Transverse colon (tissue), 4 donors: ENCODE measurements at regions not wholly inside any gene's neighbourhood (a gene's known extent, or its start where the extent isn't known, plus 50 kb on each side); places are given as distances from the start of the nearest gene placed in this dataset.

Experiments
- DNase-seq: peaks from one replicate; pipeline ENCODE4 v3.0.0-alpha.2; 2019
- H3K27ac ChIP-seq, 4 donors: fragments of 200-600 bp; sonication (generic); 2 replicates each; pipeline ENCODE4 v1.5.1; 2016 to 2018; ENCODE audit warnings: inconsistent platforms in 4 of 4
- H3K27me3 ChIP-seq: fragments of 200-600 bp; sonication (generic); 2 replicates; pipeline ENCODE4 v1.5.1; 2017; ENCODE audit warnings: inconsistent platforms
- H3K36me3 ChIP-seq, 4 donors: fragments of 200-600 bp; sonication (generic); 2 replicates each; pipeline ENCODE4 v1.5.1; 2017 to 2019; ENCODE audit warnings: inconsistent platforms in 4 of 4
- H3K4me1 ChIP-seq, 4 donors: fragments of 200-600 bp; sonication (generic); 2 replicates each; pipeline ENCODE4 v1.5.1; 2017 to 2020; ENCODE audit warnings: inconsistent platforms in 4 of 4
- H3K4me3 ChIP-seq, 4 donors: fragments of 200-600 bp; sonication (generic); 1 replicate in 1 of 4; 2 replicates in 3 of 4; pipeline versions ENCODE4 v1.5.1 to v1.6.1; 2017 to 2019; ENCODE audit warnings: inconsistent platforms in 4 of 4
- H3K9me3 ChIP-seq, 2 donors: fragments of 200-600 bp; sonication (generic); 2 replicates each; pipeline ENCODE4 v1.5.1; 2017 to 2019; ENCODE audit warnings: inconsistent platforms in 2 of 2
- CTCF ChIP-seq, 5 experiments: fragments of 200-600 bp in 3 of 5; fragments of 450-650 bp in 2 of 5; sonication (generic) in 3 of 5; IDR thresholded peaks; 1 replicate in 2 of 5; 2 replicates in 3 of 5; pipeline ENCODE4 v1.5.1; 2016 to 2017; ENCODE audit warnings: antibody characterized with exemption in 5 of 5, inconsistent platforms in 3 of 5, mild to moderate bottlenecking in 2 of 5, moderate library complexity in 1 of 5
- EP300 ChIP-seq: sonication (generic); formaldehyde crosslinking; IDR thresholded peaks from one replicate; pipeline ENCODE4 v1.6.1; 2017; ENCODE audit warnings: antibody characterized with exemption, low read depth
- POLR2A ChIP-seq: fragments of 450-650 bp; IDR thresholded peaks from one replicate; pipeline ENCODE4 v1.6.1; 2016; ENCODE audit warnings: antibody characterized with exemption, mild to moderate bottlenecking, moderate library complexity
- POLR2AphosphoS5 ChIP-seq, 3 donors: sonication (generic); formaldehyde crosslinking; IDR thresholded peaks; one replicate each; pipeline ENCODE4 v1.6.1; 2016; ENCODE audit warnings: antibody characterized with exemption in 3 of 3
- WGBS, 2 donors: methylation state at CpG; one replicate each; pipeline ENCODE4 v1.1.5; 2018; ENCODE audit warnings: low coverage in 1 of 2; 5-methylcytosine and 5-hydroxymethylcytosine counted together
- in situ Hi-C, 4 donors: fragments of 200-750 bp; cut with MboI; loops; one replicate each; pipeline versions ENCODE4 v1.15.0 to v1.15.1; 2017; ENCODE audit warnings: low sequenced_read_pairs in 3 of 4, low pct_ligation_motif_present in 1 of 4, low pct_unique_long_range_greater_than_20kb in 1 of 4
- intact Hi-C: fragments of 100-400 bp; cut with DNase I; formaldehyde crosslinking; loops from one replicate; pipeline ENCODE4 v1.15.1; 2023; ENCODE audit warnings: low total_unique reads

GRCh38 chrX:16524316-16524715 is 125.6 kb upstream of the S100G start:
- H3K27ac ChIP-seq: no peak overlapping the region
- H3K36me3 ChIP-seq: no peaks in the 10 kb centered on the region
- TF ChIP-seq POLR2A: no peak
- no peak for TF ChIP-seq CTCF (IDR thresholded peaks at IDR 0.05)
- no peak for TF ChIP-seq POLR2AphosphoS5 (IDR thresholded peaks at IDR 0.05)
- TF ChIP-seq EP300: no peak
- no peak for DNase-seq
- WGBS, 2 donors: 16% methylated on average over 1 of the region's 1 CpG; no CpG with 5 or more reads in 1 of the 2 donors
- H3K27me3 ChIP-seq: no peaks in the 10 kb centered on the region
- in situ Hi-C loops (no loop called here), intact Hi-C loops (no loop called here)
- no peaks in the 10 kb centered on the region for H3K9me3 ChIP-seq
- no peaks in the 10 kb centered on the region for H3K4me1 ChIP-seq
- H3K4me3 ChIP-seq: no peak overlapping the region

GRCh38 chrX:16526003-16526402 is 124.0 kb upstream of the S100G start:
- Histone ChIP-seq H3K4me3 (no peak overlapping the region), H3K4me1 (no peaks in the 10 kb centered on the region), H3K27me3 (no peaks in the 10 kb centered on the region), H3K27ac (no peak overlapping the region), H3K9me3 (no peaks in the 10 kb centered on the region), H3K36me3 (no peaks in the 10 kb centered on the region)
- TF ChIP-seq CTCF (IDR thresholded peaks at IDR 0.05) (no peak), POLR2A (no peak)
- DNase-seq: no peak
- intact Hi-C loops (no loop called here), in situ Hi-C loops (no loop called here)
- WGBS, 2 donors: 63% methylated on average over 2 of the region's 2 CpGs; no CpG with 5 or more reads in 1 of the 2 donors

GRCh38 chrX:16528620-16529019 is 121.3 kb upstream of the S100G start:
- DNase-seq: no peak
- H3K27ac ChIP-seq: no peak overlapping the region
- TF ChIP-seq POLR2A: no peak
- no peak for TF ChIP-seq EP300
- TF ChIP-seq POLR2AphosphoS5 (IDR thresholded peaks at IDR 0.05): no peak
- TF ChIP-seq CTCF (IDR thresholded peaks at IDR 0.05): no peak
- WGBS, 2 donors: 72% methylated on average over 3 of the region's 3 CpGs
- no peaks in the 10 kb centered on the region for H3K36me3 ChIP-seq
- no peaks in the 10 kb centered on the region for H3K27me3 ChIP-seq
- no peak overlapping the region for H3K4me3 ChIP-seq
- H3K9me3 ChIP-seq: no peaks in the 10 kb centered on the region
- in situ Hi-C loops (no loop called here), intact Hi-C loops (no loop called here)
- no peaks in the 10 kb centered on the region for H3K4me1 ChIP-seq
